ENCODE measurements at regions not wholly inside any gene's neighbourhood (a gene's known extent, or its start where the extent isn't known, plus 50 kb on each side); places are given as distances from the start of the nearest gene placed in this dataset.

DNA sequence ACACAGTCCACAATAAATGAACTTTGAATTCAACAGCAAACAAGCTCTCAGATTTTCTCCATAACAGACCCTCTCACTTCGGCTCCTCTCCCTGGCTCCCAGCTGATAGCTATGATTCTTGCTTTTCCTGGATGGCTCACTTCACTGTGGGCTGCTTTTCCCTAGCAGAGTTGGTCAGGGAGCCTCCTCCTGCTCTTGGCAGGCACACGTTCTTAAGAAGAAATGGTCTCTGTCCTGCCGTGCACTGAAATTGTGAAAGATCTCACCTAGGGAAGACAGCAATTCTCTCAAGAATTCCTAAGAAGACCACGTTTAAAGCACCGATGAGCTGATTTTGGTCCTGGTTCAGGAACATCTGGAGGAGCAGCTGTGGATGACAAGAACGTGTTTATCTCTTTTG is 148.5 kb upstream of the KCNK2 start:
- Histone ChIP-seq H3K36me3 (replicated peaks in 1 of 2; ENCODE audit: control insufficient read depth in 2 of 2, insufficient read depth in 2 of 2, low read length in 2 of 2) (no peaks in the 10 kb centered on the region), H3K14ac (ENCODE audit: low read length) (no peak overlapping the region), H3K4me2 (ENCODE audit: insufficient read depth, low read length, poor library complexity, severe bottlenecking) (no peak overlapping the region), H3K27me3 (ENCODE audit: control insufficient read depth in 3 of 3, insufficient read depth in 3 of 3, low read depth in 1 of 3, low read length in 3 of 3) (no peaks in the 10 kb centered on the region), H3K23ac (ENCODE audit: low read depth, low read length, poor library complexity) (no peak overlapping the region), H3K4me1 (ENCODE audit: control insufficient read depth in 2 of 2, insufficient read depth in 1 of 2, low read depth in 1 of 2, low read length in 2 of 2) (no peaks in the 10 kb centered on the region), H4K8ac (ENCODE audit: low read depth, low read length) (no peak overlapping the region), H2AK5ac (ENCODE audit: low read depth, low read length) (no peak overlapping the region), H3K27ac (replicated peaks; ENCODE audit: low read length) (no peak overlapping the region), H2BK5ac (ENCODE audit: low read length) (no peak overlapping the region), H2BK12ac (ENCODE audit: low read length) (no peak overlapping the region), H2BK120ac (ENCODE audit: low read depth, low read length) (no peak overlapping the region), H3K9me3 (replicated peaks in 1 of 2; ENCODE audit: control insufficient read depth in 2 of 2, insufficient read depth in 1 of 2, low read depth in 1 of 2, low read length in 2 of 2) (peaks cover 0 to 2% of the 10 kb centered on the region in 2 donors), H3K9ac (ENCODE audit: low read depth, low read length, poor library complexity) (no peak overlapping the region), H3K4ac (ENCODE audit: low read length) (no peak overlapping the region), H3K79me1 (ENCODE audit: low read depth, low read length) (no peaks in the 10 kb centered on the region), H3K18ac (ENCODE audit: low read length) (no peak overlapping the region), H3K4me3 (ENCODE audit: low read length in 2 of 2) (no peak overlapping the region), H2BK15ac (ENCODE audit: low read length) (no peak overlapping the region), H4K91ac (ENCODE audit: low read depth, low read length, poor library complexity) (no peak overlapping the region), H2AFZ (ENCODE audit: low read length) (no peak overlapping the region)
- no peak for DNase-seq (ENCODE audit: low spot score)
- no CpG with 5 or more reads among the region's 6 CpGs for WGBS, 2 donors (ENCODE audit: extremely low coverage in 2 of 2, insufficient read length in 2 of 2, insufficient replicate concordance in 1 of 2)

DNA sequence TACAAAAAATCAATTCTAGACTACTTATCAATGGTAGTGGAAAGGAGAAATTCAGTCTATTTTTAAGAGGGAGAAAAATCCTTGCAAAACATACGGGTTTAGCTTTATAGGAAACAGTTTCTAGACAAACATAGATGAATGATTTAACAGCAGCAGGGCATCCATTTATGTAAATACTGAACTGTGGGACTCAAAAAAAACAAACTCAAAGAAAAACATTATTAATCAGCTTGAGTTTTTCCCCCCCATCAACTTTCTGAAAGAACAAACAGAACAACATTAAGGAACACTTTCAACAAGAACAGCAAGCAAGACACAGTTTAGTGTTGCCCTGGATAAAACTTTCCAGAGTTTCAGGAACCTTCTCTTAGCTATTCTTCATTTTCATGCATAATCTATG is 147.3 kb upstream of the KCNK2 start:
- Histone ChIP-seq H3K4me1 (ENCODE audit: control insufficient read depth in 2 of 2, insufficient read depth in 1 of 2, low read depth in 1 of 2, low read length in 2 of 2) (no peaks in the 10 kb centered on the region), H3K27ac (replicated peaks; ENCODE audit: low read length) (no peak overlapping the region), H3K4me3 (ENCODE audit: low read length in 2 of 2) (no peak overlapping the region), H2AK5ac (ENCODE audit: low read depth, low read length) (no peak overlapping the region), H4K91ac (ENCODE audit: low read depth, low read length, poor library complexity) (no peak overlapping the region), H2BK15ac (ENCODE audit: low read length) (no peak overlapping the region), H4K8ac (ENCODE audit: low read depth, low read length) (no peak overlapping the region), H2BK120ac (ENCODE audit: low read depth, low read length) (no peak overlapping the region), H3K14ac (ENCODE audit: low read length) (no peak overlapping the region), H3K18ac (ENCODE audit: low read length) (no peak overlapping the region), H3K23ac (ENCODE audit: low read depth, low read length, poor library complexity) (no peak overlapping the region), H3K36me3 (replicated peaks in 1 of 2; ENCODE audit: control insufficient read depth in 2 of 2, insufficient read depth in 2 of 2, low read length in 2 of 2) (no peaks in the 10 kb centered on the region), H3K4me2 (ENCODE audit: insufficient read depth, low read length, poor library complexity, severe bottlenecking) (no peak overlapping the region), H3K9ac (ENCODE audit: low read depth, low read length, poor library complexity) (no peak overlapping the region), H3K9me3 (replicated peaks in 1 of 2; ENCODE audit: control insufficient read depth in 2 of 2, insufficient read depth in 1 of 2, low read depth in 1 of 2, low read length in 2 of 2) (no peaks in the 10 kb centered on the region), H2BK5ac (ENCODE audit: low read length) (no peak overlapping the region), H3K4ac (ENCODE audit: low read length) (no peak overlapping the region), H3K79me1 (ENCODE audit: low read depth, low read length) (no peaks in the 10 kb centered on the region), H2BK12ac (ENCODE audit: low read length) (no peak overlapping the region), H3K27me3 (ENCODE audit: control insufficient read depth in 3 of 3, insufficient read depth in 3 of 3, low read depth in 1 of 3, low read length in 3 of 3) (no peaks in the 10 kb centered on the region), H2AFZ (ENCODE audit: low read length) (no peak overlapping the region)
- no peak for DNase-seq (ENCODE audit: low spot score)
- WGBS, 2 donors (ENCODE audit: extremely low coverage in 2 of 2, insufficient read length in 2 of 2, insufficient replicate concordance in 1 of 2): no CpG with 5 or more reads among the region's 1 CpG

DNA sequence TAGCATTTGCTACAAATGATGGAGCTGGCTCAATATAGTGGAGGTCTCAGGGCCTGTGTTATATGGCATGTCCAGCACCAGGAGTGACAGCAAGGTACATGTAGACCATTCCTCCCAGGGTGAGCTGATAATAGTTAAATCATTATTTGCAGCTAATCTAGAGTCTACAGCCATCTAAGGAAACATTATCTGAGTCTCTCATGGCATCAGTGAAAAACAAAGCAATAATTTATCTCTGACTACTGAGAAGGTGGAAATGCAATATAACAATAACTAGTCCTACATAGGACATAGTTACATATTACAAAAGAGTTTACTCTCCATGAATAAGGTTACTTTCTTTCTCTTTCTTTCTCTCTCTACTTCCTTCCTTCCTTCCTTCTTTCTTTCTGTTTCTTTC is 143.4 kb upstream of the KCNK2 start:
- Histone ChIP-seq H3K4me2 (ENCODE audit: insufficient read depth, low read length, poor library complexity, severe bottlenecking) (no peak overlapping the region), H3K23ac (ENCODE audit: low read depth, low read length, poor library complexity) (no peak overlapping the region), H2BK15ac (ENCODE audit: low read length) (no peak overlapping the region), H2AK5ac (ENCODE audit: low read depth, low read length) (no peak overlapping the region), H3K9ac (ENCODE audit: low read depth, low read length, poor library complexity) (no peak overlapping the region), H3K27me3 (ENCODE audit: control insufficient read depth in 3 of 3, insufficient read depth in 3 of 3, low read depth in 1 of 3, low read length in 3 of 3) (no peaks in the 10 kb centered on the region), H3K4ac (ENCODE audit: low read length) (no peak overlapping the region), H3K4me1 (ENCODE audit: control insufficient read depth in 2 of 2, insufficient read depth in 1 of 2, low read depth in 1 of 2, low read length in 2 of 2) (no peaks in the 10 kb centered on the region), H3K79me1 (ENCODE audit: low read depth, low read length) (no peaks in the 10 kb centered on the region), H2BK12ac (ENCODE audit: low read length) (no peak overlapping the region), H4K8ac (ENCODE audit: low read depth, low read length) (no peak overlapping the region), H2BK120ac (ENCODE audit: low read depth, low read length) (no peak overlapping the region), H3K36me3 (replicated peaks in 1 of 2; ENCODE audit: control insufficient read depth in 2 of 2, insufficient read depth in 2 of 2, low read length in 2 of 2) (no peaks in the 10 kb centered on the region), H4K91ac (ENCODE audit: low read depth, low read length, poor library complexity) (no peak overlapping the region), H3K14ac (ENCODE audit: low read length) (no peak overlapping the region), H3K18ac (ENCODE audit: low read length) (no peak overlapping the region), H3K27ac (replicated peaks; ENCODE audit: low read length) (no peak overlapping the region), H2AFZ (ENCODE audit: low read length) (no peak overlapping the region), H2BK5ac (ENCODE audit: low read length) (no peak overlapping the region), H3K9me3 (replicated peaks in 1 of 2; ENCODE audit: control insufficient read depth in 2 of 2, insufficient read depth in 1 of 2, low read depth in 1 of 2, low read length in 2 of 2) (no peaks in the 10 kb centered on the region), H3K4me3 (ENCODE audit: low read length in 2 of 2) (no peak overlapping the region)
- no peak for DNase-seq (ENCODE audit: low spot score)

DNA sequence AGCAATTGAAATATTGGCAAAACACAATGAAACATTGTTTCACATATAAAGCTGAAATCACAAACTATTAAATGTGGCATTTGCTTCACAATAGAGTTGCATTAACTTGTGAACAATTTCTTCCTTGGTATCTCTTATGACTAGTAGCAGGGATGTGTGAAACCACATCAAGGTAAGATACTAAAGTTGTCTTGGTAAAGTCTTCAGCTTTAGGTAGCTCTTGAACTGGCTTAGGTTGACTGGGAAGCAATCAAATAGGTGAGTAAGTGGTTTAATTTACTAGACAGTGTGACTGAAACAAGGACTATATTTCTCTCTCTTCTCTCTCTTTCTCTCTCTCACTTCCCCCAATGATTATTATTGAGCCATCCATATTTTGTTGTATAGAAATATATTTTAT is 141.5 kb upstream of the KCNK2 start:
- H3K4me2 ChIP-seq (ENCODE audit: insufficient read depth, low read length, poor library complexity, severe bottlenecking): no peak overlapping the region
- no peaks in the 10 kb centered on the region for H3K9me3 ChIP-seq (replicated peaks in 1 of 2; ENCODE audit: control insufficient read depth in 2 of 2, insufficient read depth in 1 of 2, low read depth in 1 of 2, low read length in 2 of 2)
- no peaks in the 10 kb centered on the region for H3K79me1 ChIP-seq (ENCODE audit: low read depth, low read length)
- DNase-seq (ENCODE audit: low spot score): no peak
- no peak overlapping the region for H2AFZ ChIP-seq (ENCODE audit: low read length)
- H3K4ac ChIP-seq (ENCODE audit: low read length): no peak overlapping the region
- H4K8ac ChIP-seq (ENCODE audit: low read depth, low read length): no peak overlapping the region
- H3K27ac ChIP-seq (replicated peaks; ENCODE audit: low read length): no peak overlapping the region
- no peak overlapping the region for H3K14ac ChIP-seq (ENCODE audit: low read length)
- no peaks in the 10 kb centered on the region for H3K36me3 ChIP-seq (replicated peaks in 1 of 2; ENCODE audit: control insufficient read depth in 2 of 2, insufficient read depth in 2 of 2, low read length in 2 of 2)
- H3K23ac ChIP-seq (ENCODE audit: low read depth, low read length, poor library complexity): no peak overlapping the region
- no peak overlapping the region for H2AK5ac ChIP-seq (ENCODE audit: low read depth, low read length)
- no peaks in the 10 kb centered on the region for H3K4me1 ChIP-seq (ENCODE audit: control insufficient read depth in 2 of 2, insufficient read depth in 1 of 2, low read depth in 1 of 2, low read length in 2 of 2)
- H3K27me3 ChIP-seq (ENCODE audit: control insufficient read depth in 3 of 3, insufficient read depth in 3 of 3, low read depth in 1 of 3, low read length in 3 of 3): no peaks in the 10 kb centered on the region
- no peak overlapping the region for H2BK5ac ChIP-seq (ENCODE audit: low read length)
- H2BK12ac ChIP-seq (ENCODE audit: low read length): no peak overlapping the region
- H3K9ac ChIP-seq (ENCODE audit: low read depth, low read length, poor library complexity): no peak overlapping the region
- H2BK15ac ChIP-seq (ENCODE audit: low read length): no peak overlapping the region
- H3K18ac ChIP-seq (ENCODE audit: low read length): no peak overlapping the region
- no peak overlapping the region for H2BK120ac ChIP-seq (ENCODE audit: low read depth, low read length)
- no peak overlapping the region for H3K4me3 ChIP-seq (ENCODE audit: low read length in 2 of 2)
- H4K91ac ChIP-seq (ENCODE audit: low read depth, low read length, poor library complexity): no peak overlapping the region

Data from neuronal stem cell (in vitro differentiated cells).